GM18909 (cell line): ENCODE measurements at regions not wholly inside any gene's neighbourhood (a gene's known extent, or its start where the extent isn't known, plus 50 kb on each side); places are given as distances from the start of the nearest gene placed in this dataset.
"Not testable (repeated sequence)": the region's sequence is repeated elsewhere in the genome, so short reads cannot be mapped to it uniquely, and the experiment has no call there.

Experiments
- ATAC-seq: cut with Tn5 transposase; IDR thresholded peaks from one replicate; pipeline ENCODE4 v1.9.1; 2021; ENCODE audit warnings: mild to moderate bottlenecking; ENCODE audit not compliant: unreplicated experiment, poor library complexity

- ATAC-seq, result not testable (repeated sequence)
These were observed 729.6 kb downstream of the TRHDE start for GRCh38 chr12:73001806-73002205.

GRCh38 chr12:73002504-73002903 lies 730.3 kb downstream of the TRHDE start:
- ATAC-seq, result not testable (repeated sequence)

- not testable (repeated sequence) for ATAC-seq
These were observed 737.1 kb downstream of the TRHDE start for GRCh38 chr12:73009138-73009834.

GRCh38 chr12:73017981-73018380 lies 745.8 kb downstream of the TRHDE start:
- no peak for ATAC-seq

GRCh38 chr12:73053893-73054292 lies 781.7 kb downstream of the TRHDE start:
- no peak for ATAC-seq

GRCh38 chr12:73057428-73057827 lies 785.3 kb downstream of the TRHDE start:
- no peak for ATAC-seq

GRCh38 chr12:73065913-73066312 lies 793.7 kb downstream of the TRHDE start:
- ATAC-seq, result no peak

GRCh38 chr12:73067616-73068015 lies 795.4 kb downstream of the TRHDE start:
- no peak for ATAC-seq

- ATAC-seq, result no peak
These were observed 800.0 kb downstream of the TRHDE start for GRCh38 chr12:73072214-73072613.

- ATAC-seq, result no peak
These were observed 804.6 kb downstream of the TRHDE start for GRCh38 chr12:73076760-73077159.

GRCh38 chr12:73083736-73084135 lies 811.6 kb downstream of the TRHDE start:
- no peak for ATAC-seq

- ATAC-seq, result no peak
These were observed 834.1 kb downstream of the TRHDE start for GRCh38 chr12:73106296-73106695.

- no peak for ATAC-seq
These were observed 834.7 kb downstream of the TRHDE start for GRCh38 chr12:73106896-73107295.

GRCh38 chr12:73110816-73111215 lies 838.6 kb downstream of the TRHDE start:
- ATAC-seq, result no peak

- ATAC-seq, result no peak
These were observed 840.1 kb downstream of the TRHDE start for GRCh38 chr12:73112035-73112816.

- no peak for ATAC-seq
These were observed 852.3 kb downstream of the TRHDE start for GRCh38 chr12:73124480-73124879.

GRCh38 chr12:73125148-73125547 lies 853.0 kb downstream of the TRHDE start:
- ATAC-seq, result no peak

GRCh38 chr12:73136386-73136785 lies 864.2 kb downstream of the TRHDE start:
- ATAC-seq, result no peak

GRCh38 chr12:73139642-73140041 lies 867.5 kb downstream of the TRHDE start:
- not testable (repeated sequence) for ATAC-seq

GRCh38 chr12:73158341-73158740 lies 886.2 kb downstream of the TRHDE start:
- ATAC-seq, result no peak

GRCh38 chr12:73159954-73160353 lies 887.8 kb downstream of the TRHDE start:
- ATAC-seq, result no peak

- no peak for ATAC-seq
These were observed 889.8 kb downstream of the TRHDE start for GRCh38 chr12:73161970-73162369.
